ENCODE measurements at regions not wholly inside any gene's neighbourhood (a gene's known extent, or its start where the extent isn't known, plus 50 kb on each side); places are given as distances from the start of the nearest gene placed in this dataset.

GRCh38 chr12:25811656-25812126, 146.8 kb upstream of the RASSF8 start:
- ChIA-PET POLR2A (no interaction called here), CTCF (no interaction called here)

DNA sequence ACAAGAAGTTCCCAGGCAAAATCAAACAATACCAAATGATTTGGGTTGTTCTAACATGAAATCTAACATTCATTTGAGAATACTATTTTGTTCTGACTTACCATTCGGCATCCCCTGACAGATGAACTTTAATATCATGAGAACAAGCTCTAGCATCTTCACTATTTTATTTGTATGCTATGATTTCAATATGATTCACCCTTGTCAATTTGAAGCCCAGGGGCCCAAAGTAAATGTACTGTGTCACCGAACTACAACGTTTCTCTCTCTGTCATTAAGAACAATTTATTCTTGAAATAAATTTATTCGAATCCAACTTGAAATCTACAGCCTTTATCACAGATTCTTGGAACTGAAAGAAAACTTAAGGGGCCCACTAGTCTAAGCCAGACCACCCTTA, 146.2 kb upstream of the RASSF8 start:
- no peak overlapping the region for H3K4me3 ChIP-seq (ENCODE audit: low read depth, low read length)
- H3K27ac Mint-ChIP-seq (ENCODE audit: unreplicated experiment), result no peak overlapping the region
- H3K27me3 ChIP-seq (replicated peaks; ENCODE audit: control insufficient read depth, insufficient read depth, low read length), result no peaks in the 10 kb centered on the region
- H3K27me3 Mint-ChIP-seq (ENCODE audit: insufficient read depth, unreplicated experiment), result no peaks in the 10 kb centered on the region
- no peaks in the 10 kb centered on the region for H3K4me1 ChIP-seq
- TF ChIP-seq, protein P1, sequence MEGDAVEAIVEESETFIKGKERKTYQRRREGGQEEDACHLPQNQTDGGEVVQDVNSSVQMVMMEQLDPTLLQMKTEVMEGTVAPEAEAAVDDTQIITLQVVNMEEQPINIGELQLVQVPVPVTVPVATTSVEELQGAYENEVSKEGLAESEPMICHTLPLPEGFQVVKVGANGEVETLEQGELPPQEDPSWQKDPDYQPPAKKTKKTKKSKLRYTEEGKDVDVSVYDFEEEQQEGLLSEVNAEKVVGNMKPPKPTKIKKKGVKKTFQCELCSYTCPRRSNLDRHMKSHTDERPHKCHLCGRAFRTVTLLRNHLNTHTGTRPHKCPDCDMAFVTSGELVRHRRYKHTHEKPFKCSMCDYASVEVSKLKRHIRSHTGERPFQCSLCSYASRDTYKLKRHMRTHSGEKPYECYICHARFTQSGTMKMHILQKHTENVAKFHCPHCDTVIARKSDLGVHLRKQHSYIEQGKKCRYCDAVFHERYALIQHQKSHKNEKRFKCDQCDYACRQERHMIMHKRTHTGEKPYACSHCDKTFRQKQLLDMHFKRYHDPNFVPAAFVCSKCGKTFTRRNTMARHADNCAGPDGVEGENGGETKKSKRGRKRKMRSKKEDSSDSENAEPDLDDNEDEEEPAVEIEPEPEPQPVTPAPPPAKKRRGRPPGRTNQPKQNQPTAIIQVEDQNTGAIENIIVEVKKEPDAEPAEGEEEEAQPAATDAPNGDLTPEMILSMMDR (IDR thresholded peaks at IDR 0.05; ENCODE audit: insufficient read depth in 1 of 2, low read depth in 1 of 2, low read length in 1 of 2, severe bottlenecking in 1 of 2, unreplicated experiment in 1 of 2), result no peak
- POLR2A ChIA-PET, result no interaction called here
- H3K36me3 ChIP-seq (ENCODE audit: control insufficient read depth, insufficient read depth, low read length), result no peaks in the 10 kb centered on the region
- no peaks in the 10 kb centered on the region for H3K4me1 Mint-ChIP-seq (ENCODE audit: low read depth, unreplicated experiment)
- H3K4me3 Mint-ChIP-seq (ENCODE audit: unreplicated experiment), result no peak overlapping the region
- no peak for DNase-seq
- H3K9me3 Mint-ChIP-seq (ENCODE audit: unreplicated experiment), result peaks cover 23% of the 10 kb centered on the region
- H3K36me3 Mint-ChIP-seq (ENCODE audit: insufficient read depth, unreplicated experiment), result no peaks in the 10 kb centered on the region
- CTCF ChIA-PET, result no interaction called here
- no TSS peak for BruUV-seq (replicated peaks)
- H3K9me3 ChIP-seq, result no peaks in the 10 kb centered on the region
- intact Hi-C loops (cut with micrococcal nuclease; ENCODE audit: unreplicated experiment), result no loop called here

More at GRCh38 chr12:25811656-25812126, 146.8 kb upstream of the RASSF8 start:
- H3K9me3 Mint-ChIP-seq (ENCODE audit: unreplicated experiment), result peaks cover 17% of the 10 kb centered on the region
- H3K36me3 ChIP-seq (ENCODE audit: control insufficient read depth, insufficient read depth, low read length), result no peaks in the 10 kb centered on the region
- no peaks in the 10 kb centered on the region for H3K4me1 Mint-ChIP-seq (ENCODE audit: low read depth, unreplicated experiment)
- no peaks in the 10 kb centered on the region for H3K27me3 Mint-ChIP-seq (ENCODE audit: insufficient read depth, unreplicated experiment)
- no peak overlapping the region for H3K4me3 ChIP-seq (ENCODE audit: low read depth, low read length)
- no peak for DNase-seq
- intact Hi-C loops (cut with micrococcal nuclease; ENCODE audit: unreplicated experiment), result no loop called here
- no TSS peak for BruUV-seq (replicated peaks)
- no peaks in the 10 kb centered on the region for H3K4me1 ChIP-seq
- TF ChIP-seq, protein P1 (IDR thresholded peaks at IDR 0.05; ENCODE audit: insufficient read depth in 1 of 2, low read depth in 1 of 2, low read length in 1 of 2, severe bottlenecking in 1 of 2, unreplicated experiment in 1 of 2), result no peak
- no peak overlapping the region for H3K27ac Mint-ChIP-seq (ENCODE audit: unreplicated experiment)
- H3K27me3 ChIP-seq (replicated peaks; ENCODE audit: control insufficient read depth, insufficient read depth, low read length), result no peaks in the 10 kb centered on the region
- no peaks in the 10 kb centered on the region for H3K9me3 ChIP-seq
- H3K36me3 Mint-ChIP-seq (ENCODE audit: insufficient read depth, unreplicated experiment), result no peaks in the 10 kb centered on the region
- no peak overlapping the region for H3K4me3 Mint-ChIP-seq (ENCODE audit: unreplicated experiment)

GRCh38 chr12:25813843-25814242, 144.6 kb upstream of the RASSF8 start:
- H3K36me3 Mint-ChIP-seq (ENCODE audit: insufficient read depth, unreplicated experiment), result no peaks in the 10 kb centered on the region
- H3K9me3 Mint-ChIP-seq (ENCODE audit: unreplicated experiment), result peaks cover 21% of the 10 kb centered on the region
- Histone ChIP-seq H3K36me3 (ENCODE audit: control insufficient read depth, insufficient read depth, low read length) (no peaks in the 10 kb centered on the region), H3K27me3 (replicated peaks; ENCODE audit: control insufficient read depth, insufficient read depth, low read length) (no peaks in the 10 kb centered on the region), H3K9me3 (peaks cover 4% of the 10 kb centered on the region; the same call in 1 of the 2 replicates), H3K4me3 (ENCODE audit: low read depth, low read length) (no peak overlapping the region), H3K4me1 (no peaks in the 10 kb centered on the region)
- CTCF ChIA-PET, result interaction anchor here (0.7 kb wide), 1 partner anchor 140 kb away, joined by 3 read pairs; no protein-coding TSS in a partner anchor
- TF ChIP-seq, protein P1 (IDR thresholded peaks at IDR 0.05; ENCODE audit: insufficient read depth in 1 of 2, low read depth in 1 of 2, low read length in 1 of 2, severe bottlenecking in 1 of 2, unreplicated experiment in 1 of 2), result no peak
- H3K4me3 Mint-ChIP-seq (ENCODE audit: unreplicated experiment), result no peak overlapping the region
- intact Hi-C loops (cut with micrococcal nuclease; ENCODE audit: unreplicated experiment), result loop anchor here (2.0 kb wide), 1 partner anchor 55 kb away; no protein-coding TSS in a partner anchor
- BruUV-seq (replicated peaks), result no TSS peak
- no peak for DNase-seq
- H3K27ac Mint-ChIP-seq (ENCODE audit: unreplicated experiment), result no peak overlapping the region
- H3K4me1 Mint-ChIP-seq (ENCODE audit: low read depth, unreplicated experiment), result no peaks in the 10 kb centered on the region
- no peaks in the 10 kb centered on the region for H3K27me3 Mint-ChIP-seq (ENCODE audit: insufficient read depth, unreplicated experiment)
- POLR2A ChIA-PET, result interaction anchor here (0.6 kb wide), 1 partner anchor 60 kb away, joined by 13 read pairs; no protein-coding TSS in a partner anchor
